Right lobe of liver (tissue), 4 donors: ENCODE measurements at regions not wholly inside any gene's neighbourhood (a gene's known extent, or its start where the extent isn't known, plus 50 kb on each side); places are given as distances from the start of the nearest gene placed in this dataset.

ENCODE experiments used
- CTCF ChIP-seq, 4 donors: fragments of 200-600 bp in 3 of 4; fragments of 450-650 bp in 1 of 4; IDR thresholded peaks; one replicate each; pipeline versions ENCODE4 v1.5.1 to v1.8.0; 2016 to 2022; ENCODE audit warnings: antibody characterized with exemption in 4 of 4, mild to moderate bottlenecking in 2 of 4
- POLR2A ChIP-seq: fragments of 450-650 bp; IDR thresholded peaks from one replicate; pipeline ENCODE4 v1.6.1; 2017; ENCODE audit warnings: antibody characterized with exemption, mild to moderate bottlenecking
- donor health status: DM: no; HTN: no; CAD: no.
- donor health status: DM: no; HTN: no; CAD: no.
- donor health status: DM: no; HTN: yes; CAD: no.

- TF ChIP-seq CTCF (IDR thresholded peaks at IDR 0.05) (no peak), POLR2A (no peak)
Measured at GRCh38 chr13:59373341-59373740, 790.4 kb downstream of the DIAPH3 start.
